ENCODE measurements at regions not wholly inside any gene's neighbourhood (a gene's known extent, or its start where the extent isn't known, plus 50 kb on each side); places are given as distances from the start of the nearest gene placed in this dataset.

- Histone ChIP-seq H3K36me3 (replicated peaks in 1 of 2; ENCODE audit: control insufficient read depth in 1 of 2, insufficient read depth in 2 of 2, low read length in 1 of 2) (peaks cover 0 to 5% of the 10 kb centered on the region in 2 experiments), H3K27me3 (ENCODE audit: insufficient read depth) (no peaks in the 10 kb centered on the region)
These were observed 57.1 kb upstream of the SSR3 start for GRCh38 chr3:156611870-156612494.

GRCh38 chr3:156610154-156610553 lies 55.2 kb upstream of the SSR3 start:
- Histone ChIP-seq H2AFZ (ENCODE audit: low read depth) (no peak overlapping the region), H3K36me3 (replicated peaks in 1 of 2; ENCODE audit: control insufficient read depth in 1 of 2, insufficient read depth in 2 of 2, low read length in 1 of 2) (peaks cover 0 to 5% of the 10 kb centered on the region in 2 experiments), H3K79me2 (ENCODE audit: insufficient read depth) (no peaks in the 10 kb centered on the region), H3K4me2 (no peak overlapping the region), H3K4me3 (ENCODE audit: low read depth in 2 of 2, low read length in 1 of 2) (no peak overlapping the region), H4K20me1 (ENCODE audit: insufficient read depth) (no peaks in the 10 kb centered on the region), H3F3A (replicated peaks; ENCODE audit: insufficient read depth) (peaks cover 1% of the 10 kb centered on the region), H3K9me3 (no peaks in the 10 kb centered on the region), H3K27me3 (ENCODE audit: insufficient read depth) (no peaks in the 10 kb centered on the region), H3K4me1 (ENCODE audit: control insufficient read depth in 1 of 2, insufficient read depth in 2 of 2, low read depth in 1 of 2, low read length in 1 of 2) (peaks cover 7 to 36% of the 10 kb centered on the region in 2 experiments; a peak in 3 of 4 replicates), H3K9ac (no peak overlapping the region), H3K27ac (ENCODE audit: low read depth in 2 of 2, low read length in 1 of 2) (no peak overlapping the region), H3K9me2 (no peaks in the 10 kb centered on the region)
- no peak for DNase-seq
- 65% methylated on average over 2 of the region's 2 CpGs for WGBS (ENCODE audit: low lambda C conversion rate)
- POLR2A ChIA-PET: no interaction called here
- TF ChIP-seq IRF3 (IDR thresholded peaks at IDR 0.05; ENCODE audit: low read depth, low read length) (no peak), TEAD4 (IDR thresholded peaks at IDR 0.05; ENCODE audit: borderline replicate concordance, insufficient read depth) (no peak), ZBTB33 (IDR thresholded peaks at IDR 0.05; ENCODE audit: borderline replicate concordance, low read depth) (no peak), JUND (IDR thresholded peaks at IDR 0.05) (no peak), RAD21 (IDR thresholded peaks at IDR 0.05; ENCODE audit: low read length) (no peak), POLR2AphosphoS5 (IDR thresholded peaks at IDR 0.05; ENCODE audit: low read depth, low read length) (no peak)
- CTCF ChIA-PET: interaction anchor here (1.1 kb wide), 1 partner anchor 65 kb away, joined by 4 read pairs; no protein-coding TSS in a partner anchor

More at GRCh38 chr3:156611870-156612494, 57.1 kb upstream of the SSR3 start:
- H3K4me3 ChIP-seq (ENCODE audit: low read depth in 2 of 2, low read length in 1 of 2): no peak overlapping the region
- no peak overlapping the region for H3K27ac ChIP-seq (ENCODE audit: low read depth in 2 of 2, low read length in 1 of 2)
- 95% methylated on average over 2 of the region's 2 CpGs for WGBS (ENCODE audit: low lambda C conversion rate)
- POLR2A ChIA-PET: no interaction called here
- no peaks in the 10 kb centered on the region for H3K79me2 ChIP-seq (ENCODE audit: insufficient read depth)
- H3K4me1 ChIP-seq (ENCODE audit: control insufficient read depth in 1 of 2, insufficient read depth in 2 of 2, low read depth in 1 of 2, low read length in 1 of 2): peaks cover 3 to 41% of the 10 kb centered on the region in 2 experiments; a peak in 3 of 4 replicates
- no peak overlapping the region for H3K9ac ChIP-seq
- no peak overlapping the region for H2AFZ ChIP-seq (ENCODE audit: low read depth)
- DNase-seq: no peak
- TF ChIP-seq MEF2A (IDR thresholded peaks at IDR 0.05; ENCODE audit: borderline replicate concordance, low read depth) (no peak), GABPA (IDR thresholded peaks at IDR 0.05; ENCODE audit: low read depth) (no peak), SMC3 (IDR thresholded peaks at IDR 0.05; ENCODE audit: low read depth, low read length) (no peak)
- CTCF ChIA-PET: no interaction called here
- no peaks in the 10 kb centered on the region for H3K9me3 ChIP-seq
- no peaks in the 10 kb centered on the region for H3K9me2 ChIP-seq
- no peaks in the 10 kb centered on the region for H4K20me1 ChIP-seq (ENCODE audit: insufficient read depth)
- peaks cover 15% of the 10 kb centered on the region for H3F3A ChIP-seq (replicated peaks; ENCODE audit: insufficient read depth)
- H3K4me2 ChIP-seq: no peak overlapping the region

Measured in SK-N-SH (cell line).